ENCODE measurements at regions not wholly inside any gene's neighbourhood (a gene's known extent, or its start where the extent isn't known, plus 50 kb on each side); places are given as distances from the start of the nearest gene placed in this dataset.

GRCh38 chr4:18533262-18533775, 511.8 kb upstream of the LCORL start:
- TF ChIP-seq CTCF (IDR thresholded peaks at IDR 0.05) (no peak), POLR2A (IDR thresholded peaks at IDR 0.05) (no peak), EP300 (IDR thresholded peaks at IDR 0.05) (no peak)
